ENCODE measurements at regions not wholly inside any gene's neighbourhood (a gene's known extent, or its start where the extent isn't known, plus 50 kb on each side); places are given as distances from the start of the nearest gene placed in this dataset.

DNA sequence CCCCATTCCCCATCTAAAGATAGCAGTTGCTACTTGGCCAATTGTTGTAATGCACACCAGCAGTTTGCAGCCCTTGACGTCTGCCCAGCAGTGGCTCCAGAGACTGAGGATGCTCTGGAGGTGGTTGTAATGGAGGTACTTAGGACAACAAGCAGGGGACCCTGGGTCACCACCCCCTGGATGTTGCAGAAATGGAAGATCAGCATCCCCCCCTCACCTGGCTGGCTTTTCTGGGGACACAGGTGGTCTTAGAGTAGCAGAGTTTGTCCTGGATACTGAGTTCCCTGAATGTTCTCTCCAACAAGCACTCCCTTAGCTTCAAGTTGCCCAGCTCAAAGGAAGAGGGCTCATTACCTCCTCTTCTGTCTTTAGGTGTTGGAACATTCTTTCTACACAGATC, 250.5 kb downstream of the AACS start:
- H3K36me3 Mint-ChIP-seq (ENCODE audit: insufficient read depth in 1 of 3, low read depth in 3 of 3) = peaks cover 0 to 11% (median under 1%) of the 10 kb centered on the region in 3 experiments; a peak in 4 of 7 replicates
- Histone ChIP-seq H4K8ac (replicated peaks; ENCODE audit: insufficient read length, low read depth, low read length) (no peak overlapping the region), H2BK120ac (ENCODE audit: low read depth, low read length, poor library complexity, severe bottlenecking) (no peak overlapping the region), H3K4ac (ENCODE audit: low read depth, low read length) (no peak overlapping the region), H3K27me3 (ENCODE audit: insufficient read depth, low read length) (no peaks in the 10 kb centered on the region), H3K56ac (ENCODE audit: insufficient read length, low read depth, low read length) (no peak overlapping the region), H3K4me1 (ENCODE audit: insufficient read depth, low read length) (peaks cover 5% of the 10 kb centered on the region; the same call in 1 of the 2 replicates), H4K5ac (ENCODE audit: insufficient read length, low read depth, low read length) (no peak overlapping the region), H2AFZ (ENCODE audit: low read length) (no peak overlapping the region), H2AK5ac (ENCODE audit: insufficient read length, low read length) (no peak overlapping the region), H2BK5ac (ENCODE audit: insufficient read length, low read length) (no peak overlapping the region), H4K91ac (ENCODE audit: insufficient read length, low read depth, low read length) (no peak overlapping the region), H3K27ac (ENCODE audit: insufficient read length, low read depth, low read length) (no peak overlapping the region), H3K79me2 (ENCODE audit: insufficient read depth, low read length) (0 out of 2 replicates have a peak, but pooled peaks cover 2% of the 10 kb centered on the region), H3K18ac (ENCODE audit: insufficient read length, low read depth, low read length) (no peak overlapping the region), H3K9ac (ENCODE audit: extremely low read depth, insufficient read length, low read length) (no peak overlapping the region), H3T11ph (ENCODE audit: low read length) (no peak overlapping the region), H3K23me2 (ENCODE audit: insufficient read length, low read depth, low read length, poor library complexity, severe bottlenecking) (no peaks in the 10 kb centered on the region), H4K20me1 (ENCODE audit: control insufficient read depth, insufficient read depth, insufficient read length) (no peaks in the 10 kb centered on the region), H2BK15ac (ENCODE audit: low read depth, low read length) (no peak overlapping the region), H3K14ac (ENCODE audit: insufficient read depth, low read length) (no peak overlapping the region), H3K79me1 (ENCODE audit: insufficient read depth, low read depth, low read length, poor library complexity, severe bottlenecking) (no peaks in the 10 kb centered on the region), H3K23ac (ENCODE audit: insufficient read length, low read depth, low read length) (no peak overlapping the region), H3K9me3 (ENCODE audit: control insufficient read depth, low read depth, low read length) (no peaks in the 10 kb centered on the region), H2BK20ac (ENCODE audit: low read depth, low read length, poor library complexity, severe bottlenecking) (no peak overlapping the region), H3K4me2 (ENCODE audit: insufficient read depth, insufficient read length, low read length) (no peak overlapping the region), H2BK12ac (ENCODE audit: insufficient read length, low read depth, low read length) (no peak overlapping the region)
- no peak overlapping the region for H3K4me3 Mint-ChIP-seq
- peaks cover 33% of the 10 kb centered on the region for H3K27me3 Mint-ChIP-seq (ENCODE audit: low read depth)
- DNase-seq = no peak
- WGBS (ENCODE audit: extremely low coverage, insufficient read length, low lambda C conversion rate) = no CpG with 5 or more reads among the region's 1 CpG
- H3K9me3 Mint-ChIP-seq = no peaks in the 10 kb centered on the region; a peak in 1 of 5 replicates
- H3K4me1 Mint-ChIP-seq = peaks cover 14 to 20% of the 10 kb centered on the region in 2 experiments
- no peak for TF ChIP-seq CTCF (conservative IDR thresholded peaks at IDR 0.05)
- H3K27ac Mint-ChIP-seq = no peak overlapping the region

All from H9 (cell line).